RWPE1 (cell line): ENCODE measurements at regions not wholly inside any gene's neighbourhood (a gene's known extent, or its start where the extent isn't known, plus 50 kb on each side); places are given as distances from the start of the nearest gene placed in this dataset.

Source experiments
- CTCF ChIA-PET: fragments of 350-600 bp; sonication (Branson Sonifier 250); formaldehyde crosslinking; extraction: SDS; loops from one replicate; lab custom pipeline; 2021; lab: Yijun Ruan, JAX
- POLR2A ChIA-PET: fragments of 400-600 bp; formaldehyde crosslinking; extraction: SDS; loops from one replicate; lab custom pipeline; 2020; ENCODE audit warnings: antibody characterized with exemption; ENCODE audit not compliant: low non-redundant PET; lab: Yijun Ruan, JAX
- DNase-seq: peaks from one replicate; pipeline ENCODE4 v3.0.0; 2012; ENCODE audit warnings: low spot score
- H3K27ac ChIP-seq: fragments of 450-650 bp; 2 replicates; pipeline ENCODE4 v1.5.1; 2017
- CTCF ChIP-seq: fragments of 450-650 bp; conservative IDR thresholded peaks from 2 replicates; pipeline ENCODE4 v1.5.1; 2017; ENCODE audit warnings: low read depth, mild to moderate bottlenecking

- TF ChIP-seq CTCF = no peak
- ChIA-PET CTCF (interaction anchor here (0.5 to 0.6 kb wide), 2 partner anchors 18 to 183 kb away, joined by 3 to 5 read pairs; no protein-coding TSS in a partner anchor), POLR2A (no interaction called here)
- no peak for DNase-seq
- H3K27ac ChIP-seq = no peak overlapping the region
Measured at GRCh38 chr19:29075149-29075548, 137.8 kb downstream of the UQCRFS1 start.

- TF ChIP-seq CTCF = no peak
- no peak for DNase-seq
- POLR2A ChIA-PET = no interaction called here
- CTCF ChIA-PET = interaction anchor here (0.6 kb wide), 1 partner anchor 18 kb away, joined by 3 read pairs; no protein-coding TSS in a partner anchor
- no peak overlapping the region for H3K27ac ChIP-seq
Measured at GRCh38 chr19:29074579-29074978, 138.4 kb downstream of the UQCRFS1 start.

- no peak for DNase-seq
- no peak overlapping the region for H3K27ac ChIP-seq
- ChIA-PET POLR2A (no interaction called here), CTCF (interaction anchor here (0.5 kb wide), 1 partner anchor 703 kb away, joined by 3 read pairs; no protein-coding TSS in a partner anchor)
- no peak for TF ChIP-seq CTCF
Measured at GRCh38 chr19:29067831-29068230, 145.1 kb downstream of the UQCRFS1 start.

GRCh38 chr19:29062475-29063435 lies 150.2 kb downstream of the UQCRFS1 start:
- CTCF ChIA-PET = no interaction called here
- TF ChIP-seq CTCF = no peak
- no peak overlapping the region for H3K27ac ChIP-seq
- DNase-seq = no peak
- POLR2A ChIA-PET = no interaction called here

GRCh38 chr19:29060813-29061364 lies 152.1 kb downstream of the UQCRFS1 start:
- no peak overlapping the region for H3K27ac ChIP-seq
- ChIA-PET CTCF (no interaction called here), POLR2A (no interaction called here)
- DNase-seq = no peak
- TF ChIP-seq CTCF = no peak

GRCh38 chr19:29056535-29056934 lies 156.4 kb downstream of the UQCRFS1 start:
- H3K27ac ChIP-seq = no peak overlapping the region
- ChIA-PET POLR2A (no interaction called here), CTCF (interaction anchor here (0.6 kb wide), 1 partner anchor 226 kb away, joined by 4 read pairs; no protein-coding TSS in a partner anchor)
- no peak for TF ChIP-seq CTCF
- DNase-seq = no peak
